PC-3 (cell line): ENCODE measurements at regions not wholly inside any gene's neighbourhood (a gene's known extent, or its start where the extent isn't known, plus 50 kb on each side); places are given as distances from the start of the nearest gene placed in this dataset.

ENCODE experiments used
- CTCF ChIP-seq: fragments of 300-600 bp; sonication (generic); conservative IDR thresholded peaks from 2 replicates; pipeline ENCODE4 v1.5.1; 2017; ENCODE audit warnings: antibody characterized with exemption, low read depth, mild to moderate bottlenecking, low read length
- EZH2 ChIP-seq: fragments of 300-600 bp; sonication (generic); IDR thresholded peaks from one replicate; pipeline ENCODE4 v1.6.1; 2017; ENCODE audit warnings: antibody characterized with exemption, mild to moderate bottlenecking, low read length; ENCODE audit not compliant: unreplicated experiment
- EZH2phosphoT487 ChIP-seq: fragments of 300-600 bp; sonication (generic); IDR thresholded peaks from 2 replicates; pipeline ENCODE4 v1.6.1; 2018; ENCODE audit warnings: mild to moderate bottlenecking, antibody characterized with exemption, low read length, borderline replicate concordance

- TF ChIP-seq CTCF (no peak), EZH2phosphoT487 (no peak), EZH2 (no peak)
Observed at GRCh38 chr2:236899950-236900640, 185.6 kb upstream of the COPS8 start.
